NT2/D1 (cell line): ENCODE measurements at regions not wholly inside any gene's neighbourhood (a gene's known extent, or its start where the extent isn't known, plus 50 kb on each side); places are given as distances from the start of the nearest gene placed in this dataset.

Experiments
- YY1 ChIP-seq: IDR thresholded peaks from 2 replicates; pipeline ENCODE4 v1.6.1; 2011; ENCODE audit not compliant: insufficient read length, insufficient read depth
- ZNF274 ChIP-seq: IDR thresholded peaks from 2 replicates; pipeline ENCODE4 v1.6.1; 2011; ENCODE audit warnings: mild to moderate bottlenecking, low read depth, low read length

GRCh38 chr6:14634072-14634471 is 516.5 kb downstream of the CD83 start:
- TF ChIP-seq YY1 (no peak), ZNF274 (no peak)
